HG03457 (cell line): ENCODE measurements at regions not wholly inside any gene's neighbourhood (a gene's known extent, or its start where the extent isn't known, plus 50 kb on each side); places are given as distances from the start of the nearest gene placed in this dataset.

Experiments used
- ATAC-seq: cut with Tn5 transposase; IDR thresholded peaks from one replicate; pipeline ENCODE4 v1.9.1; 2021; ENCODE audit warnings: moderate number of reproducible peaks; ENCODE audit not compliant: unreplicated experiment

- no peak for ATAC-seq
These were observed 296.3 kb downstream of the DYSF start for GRCh38 chr2:71749671-71750101.

- ATAC-seq: no peak
These were observed 294.9 kb downstream of the DYSF start for GRCh38 chr2:71748227-71748626.

GRCh38 chr2:71747559-71747958 lies 294.2 kb downstream of the DYSF start:
- ATAC-seq: no peak

GRCh38 chr2:71746946-71747501 lies 293.7 kb downstream of the DYSF start:
- ATAC-seq: no peak

GRCh38 chr2:71744781-71745180 lies 291.4 kb downstream of the DYSF start:
- ATAC-seq: no peak

GRCh38 chr2:71743995-71744675 lies 290.8 kb downstream of the DYSF start:
- no peak for ATAC-seq

GRCh38 chr2:71742953-71743601 lies 289.7 kb downstream of the DYSF start:
- no peak for ATAC-seq

- ATAC-seq: no peak
These were observed 283.6 kb downstream of the DYSF start for GRCh38 chr2:71736986-71737385.

- ATAC-seq: no peak
These were observed 282.9 kb downstream of the DYSF start for GRCh38 chr2:71736091-71736861.
